ENCODE measurements at regions not wholly inside any gene's neighbourhood (a gene's known extent, or its start where the extent isn't known, plus 50 kb on each side); places are given as distances from the start of the nearest gene placed in this dataset.

- ATAC-seq (no peak), DNase-seq (no peak)
- Histone ChIP-seq H3K4me3 (ENCODE audit: low read length) (no peak overlapping the region), H3K36me3 (ENCODE audit: control insufficient read depth, insufficient read depth, low read length) (no peaks in the 10 kb centered on the region), H3K27ac (ENCODE audit: low read length) (no peak overlapping the region), H3K4me1 (ENCODE audit: control insufficient read depth, insufficient read depth, low read length) (no peaks in the 10 kb centered on the region), H3K9me3 (ENCODE audit: control insufficient read depth, insufficient read depth, low read length) (no peaks in the 10 kb centered on the region), H3K27me3 (ENCODE audit: control insufficient read depth, insufficient read depth, low read length) (no peaks in the 10 kb centered on the region)
- Mint-ChIP-seq H3K9me3 (peaks cover 6 to 7% of the 10 kb centered on the region in 2 donors), H3K4me1 (no peaks in the 10 kb centered on the region), H3K4me3 (no peak overlapping the region), H3K27me3 (ENCODE audit: low read depth in 2 of 2) (no peaks in the 10 kb centered on the region), H3K27ac (no peak overlapping the region), H3K36me3 (no peaks in the 10 kb centered on the region)
- WGBS (ENCODE audit: insufficient coverage) = 100% methylated on average over 2 of the region's 4 CpGs
- intact Hi-C loops (cut with micrococcal nuclease) = no loop called here
- TF ChIP-seq CTCF (IDR thresholded peaks at IDR 0.05) = no peak
Measured at GRCh38 chr4:72858328-72858727, 211.2 kb downstream of the COX18 start.

DNA sequence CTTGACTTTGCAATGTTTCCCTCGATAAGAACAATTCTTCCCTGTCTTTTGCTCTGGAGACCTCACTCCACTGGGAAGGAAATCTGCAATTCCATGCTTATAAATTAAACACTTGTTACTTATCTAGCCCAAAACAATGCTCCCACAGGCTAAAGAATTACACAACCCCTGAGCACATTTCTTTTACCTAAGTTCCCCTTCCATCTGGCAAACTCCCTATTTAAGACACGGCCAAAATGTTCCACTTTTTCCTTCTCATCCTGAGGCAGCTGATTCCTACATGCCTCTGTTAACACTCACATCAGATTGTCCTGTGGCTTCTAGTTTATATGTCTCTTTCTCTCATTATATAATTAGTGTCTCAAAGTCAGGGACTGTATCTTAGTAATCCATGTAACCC, 211.7 kb downstream of the COX18 start:
- Mint-ChIP-seq H3K4me1 (no peaks in the 10 kb centered on the region), H3K4me3 (no peak overlapping the region), H3K36me3 (no peaks in the 10 kb centered on the region), H3K27me3 (ENCODE audit: low read depth in 2 of 2) (no peaks in the 10 kb centered on the region), H3K27ac (no peak overlapping the region), H3K9me3 (peaks cover 5% of the 10 kb centered on the region in 2 donors)
- no peaks in the 10 kb centered on the region for H3K9me3 ChIP-seq (ENCODE audit: control insufficient read depth, insufficient read depth, low read length)
- intact Hi-C loops (cut with micrococcal nuclease) = no loop called here
- no peak overlapping the region for H3K27ac ChIP-seq (ENCODE audit: low read length)
- no peaks in the 10 kb centered on the region for H3K36me3 ChIP-seq (ENCODE audit: control insufficient read depth, insufficient read depth, low read length)
- TF ChIP-seq CTCF (IDR thresholded peaks at IDR 0.05) = no peak
- ATAC-seq (no peak), DNase-seq (no peak)
- H3K4me1 ChIP-seq (ENCODE audit: control insufficient read depth, insufficient read depth, low read length) = no peaks in the 10 kb centered on the region
- no peak overlapping the region for H3K4me3 ChIP-seq (ENCODE audit: low read length)
- no peaks in the 10 kb centered on the region for H3K27me3 ChIP-seq (ENCODE audit: control insufficient read depth, insufficient read depth, low read length)
- WGBS (ENCODE audit: insufficient coverage) = 60% methylated on average over 2 of the region's 2 CpGs

DNA sequence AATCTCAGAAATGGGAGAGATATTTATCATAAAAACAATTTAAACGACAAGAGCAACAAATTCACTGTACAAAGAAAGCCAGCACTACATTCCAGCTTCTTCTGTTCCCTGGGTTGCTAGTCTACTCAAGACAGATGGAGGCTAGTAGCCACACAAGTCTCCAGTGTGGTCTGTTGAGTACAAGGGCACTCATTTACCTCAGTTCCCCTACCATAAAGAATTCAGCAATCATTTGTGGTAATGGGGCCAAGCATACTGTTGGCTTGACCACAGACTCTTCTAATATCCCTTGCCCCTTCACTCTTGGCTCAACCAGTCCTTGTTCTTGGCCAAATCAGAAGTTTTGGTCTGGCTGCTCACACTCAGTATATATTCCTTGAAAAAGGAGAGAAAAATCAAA, 212.3 kb downstream of the COX18 start:
- H3K4me3 ChIP-seq (ENCODE audit: low read length) = no peak overlapping the region
- no peak for DNase-seq
- H3K9me3 Mint-ChIP-seq = peaks cover 5 to 9% of the 10 kb centered on the region in 2 donors
- no peaks in the 10 kb centered on the region for H3K4me1 Mint-ChIP-seq
- H3K27me3 Mint-ChIP-seq (ENCODE audit: low read depth in 2 of 2) = no peaks in the 10 kb centered on the region
- no peaks in the 10 kb centered on the region for H3K36me3 ChIP-seq (ENCODE audit: control insufficient read depth, insufficient read depth, low read length)
- H3K27ac ChIP-seq (ENCODE audit: low read length) = no peak overlapping the region
- no peaks in the 10 kb centered on the region for H3K9me3 ChIP-seq (ENCODE audit: control insufficient read depth, insufficient read depth, low read length)
- H3K4me1 ChIP-seq (ENCODE audit: control insufficient read depth, insufficient read depth, low read length) = no peaks in the 10 kb centered on the region
- intact Hi-C loops (cut with micrococcal nuclease) = no loop called here
- TF ChIP-seq CTCF (IDR thresholded peaks at IDR 0.05) = no peak
- no peaks in the 10 kb centered on the region for H3K27me3 ChIP-seq (ENCODE audit: control insufficient read depth, insufficient read depth, low read length)
- H3K27ac Mint-ChIP-seq = no peak overlapping the region
- 33% methylated on average over 1 of the region's 1 CpG for WGBS (ENCODE audit: insufficient coverage)
- H3K36me3 Mint-ChIP-seq = no peaks in the 10 kb centered on the region
- ATAC-seq = no peak
- no peak overlapping the region for H3K4me3 Mint-ChIP-seq

- Mint-ChIP-seq H3K9me3 (peaks cover 4 to 9% of the 10 kb centered on the region in 2 donors), H3K4me3 (no peak overlapping the region), H3K36me3 (no peaks in the 10 kb centered on the region), H3K4me1 (no peaks in the 10 kb centered on the region), H3K27me3 (ENCODE audit: low read depth in 2 of 2) (no peaks in the 10 kb centered on the region), H3K27ac (no peak overlapping the region)
- 64% methylated on average over 12 of the region's 12 CpGs for WGBS (ENCODE audit: insufficient coverage)
- ATAC-seq (no peak), DNase-seq (no peak)
- Histone ChIP-seq H3K36me3 (ENCODE audit: control insufficient read depth, insufficient read depth, low read length) (no peaks in the 10 kb centered on the region), H3K27me3 (ENCODE audit: control insufficient read depth, insufficient read depth, low read length) (no peaks in the 10 kb centered on the region), H3K9me3 (ENCODE audit: control insufficient read depth, insufficient read depth, low read length) (no peaks in the 10 kb centered on the region), H3K4me3 (ENCODE audit: low read length) (no peak overlapping the region), H3K4me1 (ENCODE audit: control insufficient read depth, insufficient read depth, low read length) (no peaks in the 10 kb centered on the region), H3K27ac (ENCODE audit: low read length) (no peak overlapping the region)
- intact Hi-C loops (cut with micrococcal nuclease) = no loop called here
- no peak for TF ChIP-seq CTCF (IDR thresholded peaks at IDR 0.05)
Measured at GRCh38 chr4:72846280-72847111, 223.0 kb downstream of the COX18 start.

Measured in natural killer cell (primary cell).